ENCODE measurements at regions not wholly inside any gene's neighbourhood (a gene's known extent, or its start where the extent isn't known, plus 50 kb on each side); places are given as distances from the start of the nearest gene placed in this dataset.

GRCh38 chr15:98083203-98083910 lies 122.9 kb downstream of the ARRDC4 start:
- Histone ChIP-seq H3K9ac (ENCODE audit: low read length) (no peak overlapping the region), H4K20me1 (ENCODE audit: insufficient read depth) (no peaks in the 10 kb centered on the region), H3K36me3 (ENCODE audit: control insufficient read depth in 1 of 2, insufficient read depth in 2 of 2, low read length in 2 of 2) (no peaks in the 10 kb centered on the region), H3K4me1 (ENCODE audit: control insufficient read depth in 1 of 2, insufficient read depth in 2 of 2, low read length in 2 of 2) (no peaks in the 10 kb centered on the region), H3K27me3 (ENCODE audit: insufficient read depth, low read length) (no peaks in the 10 kb centered on the region), H3K79me2 (ENCODE audit: insufficient read depth, low read length) (no peaks in the 10 kb centered on the region), H3K4me3 (replicated peaks in 1 of 2; ENCODE audit: low read depth in 1 of 2, low read length in 2 of 2) (no peak overlapping the region), H2AFZ (ENCODE audit: low read depth, low read length, poor library complexity, severe bottlenecking) (no peak overlapping the region), H3K9me3 (ENCODE audit: control insufficient read depth in 1 of 2, insufficient read depth in 1 of 2, low read depth in 1 of 2, low read length in 2 of 2) (no peaks in the 10 kb centered on the region), H3K4me2 (ENCODE audit: low read length) (no peak overlapping the region), H3K9me2 (ENCODE audit: insufficient read depth) (no peaks in the 10 kb centered on the region), H3K27ac (ENCODE audit: low read depth, low read length) (no peak overlapping the region)
- intact Hi-C loops (cut with micrococcal nuclease) = loop anchor here (10.0 kb wide), 1 partner anchor 341 kb away; no protein-coding TSS in a partner anchor
- DNase-seq (ENCODE audit: low read depth, low spot score) = no peak
- RAD21 ChIA-PET (ENCODE audit: low non-redundant PET in 1 of 2, low total read pairs in 2 of 2, uncharacterized antibody in 2 of 2, unreplicated experiment in 2 of 2) = no interaction called here
- ATAC-seq = no peak
- BruUV-seq (replicated peaks) = no TSS peak
- POLR2A ChIA-PET = no interaction called here
- no peak for TF ChIP-seq ELF1 (IDR thresholded peaks at IDR 0.05; ENCODE audit: borderline replicate concordance, low read depth)
- TF ChIP-seq MAX (IDR thresholded peaks at IDR 0.05) = no peak
- TF ChIP-seq SRF (IDR thresholded peaks at IDR 0.05; ENCODE audit: low read depth) = no peak
- TF ChIP-seq YY1 (IDR thresholded peaks at IDR 0.05; ENCODE audit: extremely low read depth, insufficient replicate concordance, low read depth, low read length) = no peak
- no peak for TF ChIP-seq POLR2AphosphoS5 (IDR thresholded peaks at IDR 0.05; ENCODE audit: low read depth, low read length)
- no peak for TF ChIP-seq ZFX (IDR thresholded peaks at IDR 0.05)
- no peak for TF ChIP-seq EZH2phosphoT487 (IDR thresholded peaks at IDR 0.05; ENCODE audit: borderline replicate concordance)
- TF ChIP-seq ATF3 (IDR thresholded peaks at IDR 0.05) = no peak
- no peak for TF ChIP-seq ZNF274 (IDR thresholded peaks at IDR 0.05; ENCODE audit: low read depth, low read length)
- TF ChIP-seq CEBPB (IDR thresholded peaks at IDR 0.05; ENCODE audit: low read depth) = no peak
- no peak for TF ChIP-seq POLR2A (IDR thresholded peaks at IDR 0.05; ENCODE audit: borderline replicate concordance, extremely low read depth, insufficient read depth, insufficient read length)
- no peak for TF ChIP-seq RAD21 (IDR thresholded peaks at IDR 0.05; ENCODE audit: low read depth)
- no peak for TF ChIP-seq CBX3 (IDR thresholded peaks at IDR 0.05; ENCODE audit: low read depth)
- no peak for TF ChIP-seq EGR1 (IDR thresholded peaks at IDR 0.05; ENCODE audit: low read depth)
- CTCF ChIA-PET = no interaction called here
